HEK293 (cell line): ENCODE measurements at regions not wholly inside any gene's neighbourhood (a gene's known extent, or its start where the extent isn't known, plus 50 kb on each side); places are given as distances from the start of the nearest gene placed in this dataset.

Experiments
- CTCF ChIA-PET: fragments of 350-600 bp; formaldehyde crosslinking; extraction: SDS; loops from one replicate; lab custom pipeline; 2021; ENCODE audit warnings: antibody characterized with exemption; lab: Yijun Ruan, JAX
- POLR2A ChIA-PET: fragments of 300-600 bp; formaldehyde crosslinking; extraction: SDS; loops from one replicate; lab custom pipeline; 2020; ENCODE audit warnings: antibody characterized with exemption, inconsistent platforms; lab: Yijun Ruan, JAX
- H3K27ac ChIP-seq: fragments of 200-500 bp; sonication (Bioruptor generic); 2 replicates; pipeline ENCODE4 v1.5.1; 2014; ENCODE audit warnings: low read depth, low read length, control low read depth, inconsistent platforms; ENCODE audit errors: extremely low read depth
- H3K36me3 ChIP-seq, 2 experiments: fragments of 200-500 bp in 1 of 2; sonication (Bioruptor generic) in 1 of 2; 1 replicate in 1 of 2; 2 replicates in 1 of 2; pipeline ENCODE4 v1.5.1; 2014 to 2017; ENCODE audit warnings: inconsistent platforms in 2 of 2, low read length in 2 of 2; ENCODE audit not compliant: control insufficient read depth in 2 of 2, insufficient read depth in 1 of 2
- H3K4me1 ChIP-seq: fragments of 200-500 bp; sonication (Bioruptor generic); 2 replicates; pipeline ENCODE4 v1.5.1; 2014; ENCODE audit warnings: mild to moderate bottlenecking, low read length, inconsistent platforms; ENCODE audit not compliant: control insufficient read depth, insufficient read depth
- H3K4me3 ChIP-seq: 2 replicates; pipeline ENCODE4 v1.5.1; 2011; ENCODE audit warnings: low read depth, mild to moderate bottlenecking, control low read depth, low read length, moderate library complexity
- H3K9me3 ChIP-seq: fragments of 200-500 bp; sonication (Bioruptor generic); 2 replicates; pipeline ENCODE4 v1.5.1; 2014; ENCODE audit warnings: low read depth, low read length, inconsistent platforms; ENCODE audit not compliant: control insufficient read depth, insufficient read depth
- GLIS1 ChIP-seq: fragments of 450-650 bp; formaldehyde crosslinking; IDR thresholded peaks from 2 replicates; pipeline ENCODE4 v1.5.1; 2016; ENCODE audit warnings: missing biosample characterization, missing genetic modification characterization
- HOXA7 ChIP-seq: sonication (generic); formaldehyde crosslinking; IDR thresholded peaks from 2 replicates; pipeline ENCODE4 v1.8.1; 2022; ENCODE audit warnings: missing genetic modification reagents, borderline replicate concordance
- SP2 ChIP-seq: fragments of 450-650 bp; formaldehyde crosslinking; IDR thresholded peaks from 2 replicates; pipeline ENCODE4 v1.5.1; 2016; ENCODE audit warnings: missing biosample characterization, missing genetic modification characterization
- ZBTB49 ChIP-seq: fragments of 450-650 bp; formaldehyde crosslinking; IDR thresholded peaks from 2 replicates; pipeline ENCODE4 v1.5.1; 2016; ENCODE audit warnings: missing biosample characterization, missing genetic modification characterization, low read depth
- ZNF121 ChIP-seq: fragments of 450-650 bp; formaldehyde crosslinking; IDR thresholded peaks from 2 replicates; pipeline ENCODE4 v1.5.1; 2016; ENCODE audit warnings: missing biosample characterization, missing genetic modification characterization
- ZNF169 ChIP-seq: fragments of 450-650 bp; formaldehyde crosslinking; IDR thresholded peaks from 2 replicates; pipeline ENCODE4 v1.5.1; 2016; ENCODE audit warnings: missing biosample characterization, missing genetic modification characterization
- ZNF211 ChIP-seq: fragments of 450-650 bp; formaldehyde crosslinking; IDR thresholded peaks from 2 replicates; pipeline ENCODE4 v1.5.1; 2016; ENCODE audit warnings: low read depth, missing biosample characterization, missing genetic modification characterization
- ZNF404 ChIP-seq: fragments of 450-650 bp; formaldehyde crosslinking; IDR thresholded peaks from 2 replicates; pipeline ENCODE4 v1.5.1; 2017; ENCODE audit warnings: missing biosample characterization, missing genetic modification characterization
- ZNF501 ChIP-seq: fragments of 450-650 bp; formaldehyde crosslinking; IDR thresholded peaks from 2 replicates; pipeline ENCODE4 v1.5.1; 2016; ENCODE audit warnings: missing biosample characterization, missing genetic modification characterization
- ZNF513 ChIP-seq: fragments of 450-650 bp; IDR thresholded peaks from 2 replicates; pipeline ENCODE4 v1.5.1; 2018; ENCODE audit warnings: missing biosample characterization, missing genetic modification characterization
- ZNF610 ChIP-seq: fragments of 450-650 bp; formaldehyde crosslinking; IDR thresholded peaks from 2 replicates; pipeline ENCODE4 v1.5.1; 2016; ENCODE audit warnings: missing biosample characterization, missing genetic modification characterization, borderline replicate concordance
- ZNF747 ChIP-seq: fragments of 450-650 bp; formaldehyde crosslinking; IDR thresholded peaks from 2 replicates; pipeline ENCODE4 v1.5.1; 2016; ENCODE audit warnings: missing biosample characterization, missing genetic modification characterization
- ZSCAN16 ChIP-seq: fragments of 450-650 bp; formaldehyde crosslinking; IDR thresholded peaks from 2 replicates; pipeline ENCODE4 v1.5.1; 2016; ENCODE audit warnings: missing biosample characterization, missing genetic modification characterization
- TF ChIP-seq, protein P1 (sequence below): fragments of 450-650 bp; formaldehyde crosslinking; IDR thresholded peaks from 2 replicates; pipeline ENCODE4 v1.5.1; 2016; ENCODE audit warnings: missing biosample characterization, missing genetic modification characterization, borderline replicate concordance
- TF ChIP-seq, protein P2 (sequence below): fragments of 450-650 bp; formaldehyde crosslinking; IDR thresholded peaks from 2 replicates; pipeline ENCODE4 v1.5.1; 2016; ENCODE audit warnings: missing biosample characterization, missing genetic modification characterization

DNA sequence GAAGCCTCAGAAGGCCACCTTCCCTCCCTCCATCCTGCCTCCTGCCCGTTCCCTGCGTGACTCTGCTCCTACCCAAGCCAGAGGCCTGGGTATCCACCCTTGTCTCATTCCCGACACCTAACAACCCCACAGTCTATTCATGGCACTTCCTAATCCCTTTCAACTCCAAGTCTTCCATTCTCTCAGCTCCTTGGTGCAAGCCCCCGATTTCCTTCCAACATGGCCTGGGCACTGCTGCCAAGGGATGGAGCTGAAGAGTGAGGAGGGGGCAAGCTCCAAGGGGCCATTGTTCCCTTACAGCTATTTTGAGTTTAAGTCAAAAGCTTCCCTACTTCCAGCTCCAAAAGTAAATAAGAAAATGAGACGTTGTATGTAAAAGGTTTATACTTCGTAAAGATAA, 84.8 kb upstream of the ASB18 start (continued):
- TF ChIP-seq ZBTB49 = no peak
- no peak for TF ChIP-seq ZNF169 (tag by site-specific recombination)
- no peak for TF ChIP-seq HOXA7 (CRISPR knock-in tag)
- TF ChIP-seq, protein P1, sequence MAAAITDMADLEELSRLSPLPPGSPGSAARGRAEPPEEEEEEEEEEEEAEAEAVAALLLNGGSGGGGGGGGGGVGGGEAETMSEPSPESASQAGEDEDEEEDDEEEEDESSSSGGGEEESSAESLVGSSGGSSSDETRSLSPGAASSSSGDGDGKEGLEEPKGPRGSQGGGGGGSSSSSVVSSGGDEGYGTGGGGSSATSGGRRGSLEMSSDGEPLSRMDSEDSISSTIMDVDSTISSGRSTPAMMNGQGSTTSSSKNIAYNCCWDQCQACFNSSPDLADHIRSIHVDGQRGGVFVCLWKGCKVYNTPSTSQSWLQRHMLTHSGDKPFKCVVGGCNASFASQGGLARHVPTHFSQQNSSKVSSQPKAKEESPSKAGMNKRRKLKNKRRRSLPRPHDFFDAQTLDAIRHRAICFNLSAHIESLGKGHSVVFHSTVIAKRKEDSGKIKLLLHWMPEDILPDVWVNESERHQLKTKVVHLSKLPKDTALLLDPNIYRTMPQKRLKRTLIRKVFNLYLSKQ (tag by site-specific recombination) = no peak
- no peak for TF ChIP-seq ZNF121 (tag by site-specific recombination)
- no peak for TF ChIP-seq ZSCAN16 (tag by site-specific recombination)
- TF ChIP-seq, all 188 proteins: peak for 0

DNA sequence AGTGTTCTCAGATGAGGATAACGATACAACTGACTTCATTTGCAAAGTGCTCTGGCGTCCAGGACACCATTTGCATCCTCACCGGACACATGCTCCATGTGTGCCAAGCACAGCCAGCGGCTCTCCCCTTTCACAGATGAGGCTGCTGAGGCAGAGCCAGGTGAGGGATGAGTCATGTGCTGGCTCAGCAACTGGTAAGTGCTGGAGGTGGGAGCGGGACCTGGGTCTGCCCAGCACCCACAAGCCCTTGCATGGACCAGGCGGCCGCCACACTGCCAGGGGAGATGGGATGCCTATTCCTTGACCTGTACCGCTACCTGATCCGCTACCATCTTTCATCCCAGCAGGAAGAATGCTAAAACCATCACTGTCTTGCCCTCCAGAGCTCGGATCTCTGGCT, 86.2 kb upstream of the ASB18 start:
- no peaks in the 10 kb centered on the region for H3K36me3 ChIP-seq
- no peak overlapping the region for H3K4me3 ChIP-seq
- no peaks in the 10 kb centered on the region for H3K9me3 ChIP-seq
- no peak overlapping the region for H3K27ac ChIP-seq
- CTCF ChIA-PET = interaction anchor here (0.6 to 0.7 kb wide), 4 partner anchors 14 to 723 kb away, joined by 3 to 4 read pairs (median 4); no protein-coding TSS in a partner anchor
- TF ChIP-seq SP2 (tag by site-specific recombination) = no peak
- no peaks in the 10 kb centered on the region for H3K4me1 ChIP-seq
- POLR2A ChIA-PET = interaction anchor here (0.7 kb wide), 1 partner anchor 219 kb away, joined by 3 read pairs; the partner anchor contains the start of gene ACKR3

- POLR2A ChIA-PET = no interaction called here
- H3K36me3 ChIP-seq = no peaks in the 10 kb centered on the region
Measured at GRCh38 chr2:236351966-236352525, 87.8 kb upstream of the ASB18 start.

More at GRCh38 chr2:236351966-236352525, 87.8 kb upstream of the ASB18 start:
- H3K9me3 ChIP-seq = no peaks in the 10 kb centered on the region
- CTCF ChIA-PET = interaction anchor here (0.6 to 3.6 kb wide), 6 partner anchors 8 to 722 kb away, joined by 3 to 37 read pairs (median 4); no protein-coding TSS in a partner anchor
- no peaks in the 10 kb centered on the region for H3K4me1 ChIP-seq
- TF ChIP-seq ZNF404 (no peak), ZNF747 (tag by site-specific recombination) (no peak), ZNF513 (tag by site-specific recombination) (no peak), ZNF501 (no peak), ZNF610 (tag by site-specific recombination) (no peak), ZNF211 (tag by site-specific recombination) (no peak), GLIS1 (tag by site-specific recombination) (no peak)
- TF ChIP-seq, protein P2, sequence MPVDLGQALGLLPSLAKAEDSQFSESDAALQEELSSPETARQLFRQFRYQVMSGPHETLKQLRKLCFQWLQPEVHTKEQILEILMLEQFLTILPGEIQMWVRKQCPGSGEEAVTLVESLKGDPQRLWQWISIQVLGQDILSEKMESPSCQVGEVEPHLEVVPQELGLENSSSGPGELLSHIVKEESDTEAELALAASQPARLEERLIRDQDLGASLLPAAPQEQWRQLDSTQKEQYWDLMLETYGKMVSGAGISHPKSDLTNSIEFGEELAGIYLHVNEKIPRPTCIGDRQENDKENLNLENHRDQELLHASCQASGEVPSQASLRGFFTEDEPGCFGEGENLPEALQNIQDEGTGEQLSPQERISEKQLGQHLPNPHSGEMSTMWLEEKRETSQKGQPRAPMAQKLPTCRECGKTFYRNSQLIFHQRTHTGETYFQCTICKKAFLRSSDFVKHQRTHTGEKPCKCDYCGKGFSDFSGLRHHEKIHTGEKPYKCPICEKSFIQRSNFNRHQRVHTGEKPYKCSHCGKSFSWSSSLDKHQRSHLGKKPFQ (tag by site-specific recombination) = no peak
- H3K4me3 ChIP-seq = no peak overlapping the region
- no peak overlapping the region for H3K27ac ChIP-seq
